ENCODE measurements at regions not wholly inside any gene's neighbourhood (a gene's known extent, or its start where the extent isn't known, plus 50 kb on each side); places are given as distances from the start of the nearest gene placed in this dataset.

DNA sequence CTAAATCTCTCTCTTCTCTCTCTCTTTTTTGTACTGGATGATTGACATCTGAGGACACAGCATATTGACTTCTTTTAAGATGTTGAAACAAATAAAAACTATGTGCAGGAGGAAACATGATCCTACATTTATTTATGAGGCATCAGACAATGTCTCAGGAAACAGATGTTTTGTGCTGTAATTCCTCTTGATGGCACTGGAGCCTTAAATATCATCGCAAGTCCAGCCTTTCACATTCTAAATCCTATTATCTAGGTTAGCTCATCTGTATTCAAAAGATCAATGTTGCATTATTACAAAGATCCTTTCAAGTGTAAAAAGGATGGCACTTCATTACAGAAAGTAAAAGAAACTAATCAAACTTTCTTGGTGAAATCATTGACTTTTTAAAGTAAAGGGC is 63.9 kb downstream of the MAT2B start:
- intact Hi-C loops (cut with DNase I; ENCODE audit: low total_unique reads): loop anchor here (10.0 kb wide), 1 partner anchor 446 kb away; no protein-coding TSS in a partner anchor
- Histone ChIP-seq H3K9me3 (no peaks in the 10 kb centered on the region), H3K4me3 (no peak overlapping the region), H3K36me3 (no peaks in the 10 kb centered on the region), H3K27ac (no peak overlapping the region), H3K4me1 (peaks cover 7 to 30% (median 22%) of the 10 kb centered on the region in 6 donors), H3K27me3 (replicated peaks in 1 of 7) (peaks cover 0 to 43% (median 18%) of the 10 kb centered on the region in 7 donors)
- WGBS, 5 donors: 23 to 42% (median 25%) methylated on average over 1 of the region's 1 CpG
- TF ChIP-seq, protein P1, sequence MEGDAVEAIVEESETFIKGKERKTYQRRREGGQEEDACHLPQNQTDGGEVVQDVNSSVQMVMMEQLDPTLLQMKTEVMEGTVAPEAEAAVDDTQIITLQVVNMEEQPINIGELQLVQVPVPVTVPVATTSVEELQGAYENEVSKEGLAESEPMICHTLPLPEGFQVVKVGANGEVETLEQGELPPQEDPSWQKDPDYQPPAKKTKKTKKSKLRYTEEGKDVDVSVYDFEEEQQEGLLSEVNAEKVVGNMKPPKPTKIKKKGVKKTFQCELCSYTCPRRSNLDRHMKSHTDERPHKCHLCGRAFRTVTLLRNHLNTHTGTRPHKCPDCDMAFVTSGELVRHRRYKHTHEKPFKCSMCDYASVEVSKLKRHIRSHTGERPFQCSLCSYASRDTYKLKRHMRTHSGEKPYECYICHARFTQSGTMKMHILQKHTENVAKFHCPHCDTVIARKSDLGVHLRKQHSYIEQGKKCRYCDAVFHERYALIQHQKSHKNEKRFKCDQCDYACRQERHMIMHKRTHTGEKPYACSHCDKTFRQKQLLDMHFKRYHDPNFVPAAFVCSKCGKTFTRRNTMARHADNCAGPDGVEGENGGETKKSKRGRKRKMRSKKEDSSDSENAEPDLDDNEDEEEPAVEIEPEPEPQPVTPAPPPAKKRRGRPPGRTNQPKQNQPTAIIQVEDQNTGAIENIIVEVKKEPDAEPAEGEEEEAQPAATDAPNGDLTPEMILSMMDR (IDR thresholded peaks at IDR 0.05 in 8 of 11, conservative IDR thresholded peaks at IDR 0.05 in 3 of 11): no peak
- no peak for DNase-seq

DNA sequence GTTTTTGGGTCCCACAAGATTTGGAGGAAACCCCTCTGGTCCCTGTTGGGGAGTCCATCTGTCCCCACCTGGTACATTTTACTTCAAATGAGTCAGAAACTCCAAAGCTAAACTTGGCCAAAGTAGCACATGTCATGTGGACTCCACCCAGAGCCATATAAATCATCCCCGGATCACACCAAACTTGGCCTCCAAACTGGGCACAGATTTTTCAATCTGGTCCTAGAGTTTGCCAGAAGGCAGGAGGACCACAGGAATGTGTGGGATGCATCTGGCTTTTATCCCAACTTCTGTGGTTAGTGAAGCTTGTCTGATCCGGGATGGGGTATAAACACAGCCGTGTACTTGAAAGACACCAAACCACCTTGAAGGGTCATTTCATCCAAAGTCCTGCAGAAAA is 66.3 kb downstream of the MAT2B start:
- no peak overlapping the region for H3K27ac ChIP-seq
- no peaks in the 10 kb centered on the region for H3K9me3 ChIP-seq
- 61 to 74% (median 70%) methylated on average over 2 to 3 of the region's 3 CpGs for WGBS, 5 donors
- H3K4me3 ChIP-seq: no peak overlapping the region
- no peaks in the 10 kb centered on the region for H3K36me3 ChIP-seq
- peaks cover 0 to 6% (median under 1%) of the 10 kb centered on the region in 6 donors for H3K4me1 ChIP-seq
- no peak for DNase-seq
- peaks cover 0 to 20% (median 0%) of the 10 kb centered on the region in 7 donors for H3K27me3 ChIP-seq (replicated peaks in 1 of 7)
- intact Hi-C loops (cut with DNase I; ENCODE audit: low total_unique reads): no loop called here
- TF ChIP-seq, protein P1 (IDR thresholded peaks at IDR 0.05 in 8 of 11, conservative IDR thresholded peaks at IDR 0.05 in 3 of 11): no peak
- TF ChIP-seq POLR2AphosphoS5 (IDR thresholded peaks at IDR 0.05) (no peak), POLR2A (IDR thresholded peaks at IDR 0.05) (no peak)

DNA sequence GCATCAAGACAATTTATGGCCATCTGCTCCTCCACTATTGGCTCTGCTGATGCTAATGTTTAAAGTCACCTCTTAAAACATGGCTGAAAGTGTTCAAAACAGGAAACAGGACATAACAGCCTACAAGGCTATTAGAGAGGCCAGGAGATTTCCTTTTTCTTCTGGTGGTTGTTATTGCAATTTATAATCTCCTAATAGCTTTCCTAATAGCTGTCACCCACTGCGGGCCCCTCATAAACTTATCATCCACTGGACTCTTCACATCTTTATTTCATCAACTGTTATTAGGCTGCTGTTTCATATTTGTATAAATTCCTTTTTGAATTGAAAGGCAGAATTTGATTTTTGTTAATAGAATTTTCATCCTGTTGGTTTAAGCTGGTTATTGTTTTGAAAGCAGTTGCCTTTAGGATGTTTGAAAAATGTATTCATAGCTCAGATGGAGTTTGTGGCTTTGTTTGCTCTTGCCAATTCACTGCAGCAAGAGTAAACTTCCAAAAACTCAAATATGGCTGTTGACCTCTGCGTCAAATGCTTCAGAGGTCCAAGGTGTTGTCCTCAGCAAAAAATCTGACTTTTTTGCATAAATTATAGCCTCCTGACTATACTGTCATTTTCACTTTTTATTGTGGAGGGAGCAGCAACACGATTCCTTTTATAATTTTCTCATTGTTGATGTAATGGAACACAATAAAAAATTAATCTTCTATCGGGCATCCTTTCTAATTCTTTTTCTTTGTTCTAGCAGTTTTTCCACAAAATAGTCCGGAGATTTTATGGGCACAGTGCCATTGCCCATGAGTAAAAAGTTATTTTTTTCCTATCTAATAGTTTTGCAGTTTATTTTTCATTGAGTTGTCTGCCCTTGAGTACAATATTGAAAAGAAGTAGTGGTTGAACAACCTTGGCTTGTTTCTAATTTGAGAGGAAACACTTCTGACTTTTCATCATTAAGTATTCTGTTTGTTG is 69.3 kb downstream of the MAT2B start:
- no peaks in the 10 kb centered on the region for H3K4me1 ChIP-seq
- peaks cover 0 to 3% (median 0%) of the 10 kb centered on the region in 8 donors for H3K9me3 ChIP-seq
- no peaks in the 10 kb centered on the region for H3K36me3 ChIP-seq
- TF ChIP-seq, protein P1 (IDR thresholded peaks at IDR 0.05 in 8 of 11, conservative IDR thresholded peaks at IDR 0.05 in 3 of 11): no peak
- TF ChIP-seq POLR2A (IDR thresholded peaks at IDR 0.05) (no peak), POLR2AphosphoS5 (IDR thresholded peaks at IDR 0.05) (no peak)
- H3K4me3 ChIP-seq: no peak overlapping the region
- WGBS, 5 donors: 41 to 58% (median 54%) methylated on average over 5 of the region's 5 CpGs
- no peak for DNase-seq
- H3K27me3 ChIP-seq (replicated peaks in 1 of 7): peaks cover 0 to 5% (median 0%) of the 10 kb centered on the region in 7 donors
- intact Hi-C loops (cut with DNase I; ENCODE audit: low total_unique reads): no loop called here
- H3K27ac ChIP-seq: peak overlapping the region in 2 of 8 donors; percentile 42 to 56

DNA sequence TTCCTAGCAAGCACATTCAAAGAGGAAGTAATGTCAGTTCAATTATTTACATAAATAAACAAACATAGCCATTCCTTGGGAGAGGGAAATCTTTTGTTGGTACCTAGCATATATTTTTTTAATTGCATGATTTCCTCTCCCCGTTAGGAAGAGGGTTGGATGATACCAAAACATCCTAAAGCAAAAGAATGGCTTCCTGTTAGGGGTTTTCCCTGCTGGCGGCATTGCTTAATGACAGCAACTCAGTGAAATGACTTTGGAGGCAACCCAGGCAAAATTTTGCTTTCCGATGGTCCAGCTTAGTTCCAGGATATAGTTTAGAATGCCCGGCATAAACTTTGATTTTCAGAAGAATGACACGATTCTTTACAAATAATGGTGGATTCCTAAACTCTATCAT is 73.2 kb downstream of the MAT2B start:
- no peak overlapping the region for H3K4me3 ChIP-seq
- DNase-seq: no peak
- TF ChIP-seq POLR2AphosphoS5 (IDR thresholded peaks at IDR 0.05): no peak
- TF ChIP-seq, protein P1 (IDR thresholded peaks at IDR 0.05 in 8 of 11, conservative IDR thresholded peaks at IDR 0.05 in 3 of 11): no peak
- TF ChIP-seq POLR2A (IDR thresholded peaks at IDR 0.05): no peak
- no peaks in the 10 kb centered on the region for H3K27me3 ChIP-seq (replicated peaks in 1 of 7)
- no peaks in the 10 kb centered on the region for H3K36me3 ChIP-seq
- H3K9me3 ChIP-seq: peaks cover 0 to 6% (median 0%) of the 10 kb centered on the region in 8 donors
- 45 to 73% (median 57%) methylated on average over 5 of the region's 5 CpGs for WGBS, 5 donors
- H3K4me1 ChIP-seq: no peaks in the 10 kb centered on the region
- intact Hi-C loops (cut with DNase I; ENCODE audit: low total_unique reads): no loop called here
- no peak overlapping the region for H3K27ac ChIP-seq
